D721Med (cell line): ENCODE measurements at regions not wholly inside any gene's neighbourhood (a gene's known extent, or its start where the extent isn't known, plus 50 kb on each side); places are given as distances from the start of the nearest gene placed in this dataset.

Experiments
- DNase-seq: peaks from one replicate; pipeline ENCODE4 v3.0.0; 2011; ENCODE audit warnings: low spot score; ENCODE audit not compliant: insufficient read length
- FAIRE-seq: peaks from 2 replicates; lab custom pipeline; 2011; peaks lifted over from hg19 to GRCh38; lab: Jason Lieb, UNC
- TF ChIP-seq, protein P1 (sequence below): IDR thresholded peaks from 2 replicates; pipeline ENCODE4 v1.5.1; 2012; ENCODE audit warnings: mild to moderate bottlenecking, control low read depth; ENCODE audit not compliant: insufficient read depth; ENCODE audit errors: missing control alignments

DNA sequence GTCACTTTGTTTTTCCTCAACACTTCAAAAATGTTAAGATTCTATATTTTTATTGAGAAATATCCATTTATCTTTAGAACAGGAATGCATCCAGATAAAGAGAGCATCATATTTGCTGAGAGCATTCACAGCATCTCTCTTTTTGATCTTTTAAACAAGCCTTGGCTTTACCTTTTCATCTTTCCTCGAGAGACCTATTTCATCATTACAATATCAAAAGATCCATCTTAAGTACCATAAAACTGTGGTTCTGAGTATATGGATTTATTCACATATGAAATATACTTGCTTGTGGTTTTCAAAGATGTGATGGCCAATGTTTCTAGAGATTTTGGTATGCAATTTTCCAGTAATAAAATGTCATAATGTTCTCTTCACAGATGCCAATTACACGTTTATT, 1140.9 kb downstream of the GATA3 start:
- FAIRE-seq: no peak
- no peak for DNase-seq
- TF ChIP-seq, protein P1, sequence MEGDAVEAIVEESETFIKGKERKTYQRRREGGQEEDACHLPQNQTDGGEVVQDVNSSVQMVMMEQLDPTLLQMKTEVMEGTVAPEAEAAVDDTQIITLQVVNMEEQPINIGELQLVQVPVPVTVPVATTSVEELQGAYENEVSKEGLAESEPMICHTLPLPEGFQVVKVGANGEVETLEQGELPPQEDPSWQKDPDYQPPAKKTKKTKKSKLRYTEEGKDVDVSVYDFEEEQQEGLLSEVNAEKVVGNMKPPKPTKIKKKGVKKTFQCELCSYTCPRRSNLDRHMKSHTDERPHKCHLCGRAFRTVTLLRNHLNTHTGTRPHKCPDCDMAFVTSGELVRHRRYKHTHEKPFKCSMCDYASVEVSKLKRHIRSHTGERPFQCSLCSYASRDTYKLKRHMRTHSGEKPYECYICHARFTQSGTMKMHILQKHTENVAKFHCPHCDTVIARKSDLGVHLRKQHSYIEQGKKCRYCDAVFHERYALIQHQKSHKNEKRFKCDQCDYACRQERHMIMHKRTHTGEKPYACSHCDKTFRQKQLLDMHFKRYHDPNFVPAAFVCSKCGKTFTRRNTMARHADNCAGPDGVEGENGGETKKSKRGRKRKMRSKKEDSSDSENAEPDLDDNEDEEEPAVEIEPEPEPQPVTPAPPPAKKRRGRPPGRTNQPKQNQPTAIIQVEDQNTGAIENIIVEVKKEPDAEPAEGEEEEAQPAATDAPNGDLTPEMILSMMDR: no peak

DNA sequence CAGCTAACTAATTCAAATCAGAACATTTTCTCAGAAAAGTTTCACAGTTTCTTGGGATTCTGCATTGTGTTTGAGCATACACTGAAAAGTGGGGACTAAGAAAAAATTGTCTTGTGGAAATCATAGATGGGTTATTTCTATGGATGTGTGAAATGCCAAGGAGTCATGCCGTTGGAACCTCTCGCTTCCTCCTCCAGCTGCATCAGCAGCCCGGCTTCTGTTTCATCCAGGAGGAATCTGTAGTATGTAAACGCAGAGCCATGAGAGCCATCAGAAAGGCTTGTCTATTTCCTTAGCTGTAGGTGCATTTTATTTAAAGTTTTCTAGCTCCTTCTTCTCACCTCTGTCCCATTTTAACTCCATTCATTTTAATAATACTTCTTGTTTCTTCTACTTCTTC, 1144.1 kb downstream of the GATA3 start:
- no peak for DNase-seq
- TF ChIP-seq, protein P1: no peak
- no peak for FAIRE-seq

DNA sequence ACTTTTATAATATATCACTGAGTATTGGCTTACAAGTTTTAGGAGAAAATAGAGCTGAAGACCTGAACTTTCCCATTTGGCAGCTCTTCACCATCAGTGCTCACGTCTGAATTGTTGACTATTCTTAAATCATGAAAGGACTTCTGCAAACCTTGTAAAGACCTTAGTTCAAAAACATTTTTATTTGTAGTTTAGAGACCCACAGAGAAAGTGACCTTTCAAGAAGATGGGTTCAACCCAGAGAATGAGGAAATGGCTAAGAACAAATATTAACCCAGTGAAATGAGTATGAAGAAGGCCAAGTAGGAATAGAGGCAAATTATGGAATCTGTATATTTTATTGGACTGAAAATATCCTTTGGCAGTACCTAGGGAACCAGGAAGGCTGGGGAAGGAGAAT, 1151.1 kb downstream of the GATA3 start:
- FAIRE-seq (no peak), DNase-seq (no peak)
- TF ChIP-seq, protein P1: no peak

DNA sequence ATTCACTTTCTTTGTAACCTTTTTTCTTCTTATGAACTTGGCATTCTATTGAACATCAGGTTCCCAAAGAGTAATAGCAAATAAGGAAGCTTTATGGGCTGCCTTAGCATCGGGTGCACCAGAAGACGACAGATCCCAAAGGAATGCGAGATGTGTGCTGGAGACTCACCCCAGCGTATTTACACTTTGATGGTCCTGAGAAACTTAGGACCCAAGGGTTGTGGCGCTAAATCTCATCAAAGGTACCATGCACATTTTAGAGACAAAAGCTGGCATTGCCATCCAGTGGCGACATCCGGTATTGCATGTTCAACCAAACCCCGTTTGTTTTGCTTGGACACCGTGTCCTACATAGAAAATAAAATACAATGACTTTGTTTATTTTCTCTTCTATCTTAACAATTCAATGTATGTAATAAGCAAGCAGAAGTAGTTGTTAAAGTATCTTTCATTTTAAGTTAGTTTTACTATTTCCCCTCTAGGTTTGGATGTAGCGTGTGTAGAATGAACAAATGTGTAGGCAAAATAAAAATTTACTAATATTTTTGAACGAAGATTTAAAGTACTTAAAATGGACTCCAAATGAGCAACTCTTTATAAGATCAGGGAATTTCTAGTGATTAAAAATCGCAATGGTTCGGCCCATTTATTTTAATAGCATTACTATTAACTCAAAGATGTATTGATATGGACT, 1154.8 kb downstream of the GATA3 start:
- FAIRE-seq (peak; percentile 66), DNase-seq (no peak)
- TF ChIP-seq, protein P1: peak; percentile 79

DNA sequence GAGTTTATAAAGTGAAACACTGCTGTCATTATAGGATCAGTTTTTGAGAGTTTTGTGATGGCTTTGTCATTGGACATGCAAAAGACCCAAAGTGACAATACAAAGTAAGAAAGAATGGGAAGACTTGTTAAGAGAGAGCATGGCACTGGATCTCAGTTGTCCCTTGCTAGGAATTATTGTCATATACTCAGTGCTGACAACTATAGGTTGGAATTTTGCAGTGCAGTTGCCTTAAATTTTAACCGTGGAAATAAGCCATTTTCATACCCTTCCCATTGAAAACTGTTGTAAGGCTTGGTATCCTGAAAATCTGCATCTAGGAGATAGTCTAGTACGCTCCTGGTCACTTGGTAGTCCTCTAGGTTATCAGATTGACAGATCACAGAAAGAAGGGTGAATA, 1156.7 kb downstream of the GATA3 start:
- DNase-seq: no peak
- no peak for FAIRE-seq
- TF ChIP-seq, protein P1: peak; percentile 20

DNA sequence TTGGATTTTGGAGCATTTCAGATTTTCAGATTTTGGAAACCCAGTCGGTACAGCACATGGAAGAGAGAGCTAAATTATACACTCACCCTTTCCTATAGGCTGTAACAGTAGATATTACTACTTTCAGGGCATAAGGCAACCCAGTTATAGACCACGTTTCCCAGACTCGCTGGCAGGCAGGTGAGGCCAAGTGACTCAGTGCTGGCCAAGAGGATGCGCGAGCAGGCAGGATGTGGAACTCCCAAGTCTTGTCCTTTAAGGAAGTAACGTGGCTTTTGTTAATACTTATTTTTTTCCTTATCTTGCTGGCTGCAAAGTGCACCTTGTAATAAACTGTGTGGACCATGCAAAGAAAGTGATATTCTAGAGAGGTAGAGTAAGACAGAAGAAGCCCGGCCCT, 1160.1 kb downstream of the GATA3 start:
- DNase-seq: no peak
- TF ChIP-seq, protein P1: no peak
- FAIRE-seq: no peak

DNA sequence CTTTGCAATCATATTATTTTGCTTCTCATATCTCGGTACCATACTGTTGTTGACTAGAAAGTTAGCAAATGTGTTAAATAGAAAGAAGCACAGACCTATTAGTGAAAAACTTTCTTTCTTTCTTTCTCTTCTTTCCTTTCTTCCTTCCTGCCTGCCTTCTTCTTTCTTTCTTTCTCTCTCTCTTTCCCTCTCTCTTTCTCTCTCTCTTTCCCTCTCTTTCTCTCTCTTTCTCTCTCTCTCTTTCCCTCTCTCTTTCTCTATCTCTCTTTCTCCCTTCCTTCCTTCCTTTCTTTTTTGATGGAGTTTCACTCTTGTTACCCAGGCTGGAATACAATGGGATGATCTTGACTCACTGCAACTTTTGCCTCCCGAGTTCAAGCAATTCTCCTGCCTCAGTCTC, 1160.6 kb downstream of the GATA3 start:
- DNase-seq: no peak
- FAIRE-seq: no peak
- TF ChIP-seq, protein P1: no peak
